K562 (cell line): ENCODE measurements at regions not wholly inside any gene's neighbourhood (a gene's known extent, or its start where the extent isn't known, plus 50 kb on each side); places are given as distances from the start of the nearest gene placed in this dataset.

Experiments
- ATAC-seq: fragments of 200-7000 bp; cut with Tn5 transposase; 3 replicates; pipeline ENCODE4 v1.9.1; 2020; ENCODE audit warnings: moderate library complexity
- BruUV-seq: library from RNA; stranded (reverse); fragments of 400-500 nt; replicated peaks from 2 replicates; lab custom pipeline; 2021; lab: Mats Ljungman, UMichigan
- CTCF ChIA-PET: fragments of 300-600 bp; formaldehyde crosslinking; extraction: SDS; loops from one replicate; lab custom pipeline; 2021; ENCODE audit warnings: low intra/inter-chr PET ratio; lab: Yijun Ruan, JAX
- POLR2A ChIA-PET: fragments of 300-600, 350-650 bp; sonication (Branson Sonifier 250); formaldehyde crosslinking; extraction: SDS; loops from one replicate; lab custom pipeline; 2021; ENCODE audit warnings: antibody characterized with exemption, inconsistent platforms; lab: Yijun Ruan, JAX
- DNase-seq, 4 experiments: peaks; one replicate each; pipeline versions ENCODE4 v3.0.0 to v3.0.0-alpha.2; 2011 to 2018; ENCODE audit warnings: low spot score in 3 of 4, mixed read lengths in 3 of 4; ENCODE audit errors: extremely low read depth in 1 of 4
- FAIRE-seq: peaks from 2 replicates; lab custom pipeline; 2011; peaks lifted over from hg19 to GRCh38; lab: Jason Lieb, UNC
- H2AFZ ChIP-seq: 2 replicates; pipeline ENCODE4 v1.6.0; 2011; ENCODE audit warnings: low read depth, low read length, control low read depth, inconsistent platforms
- H3K27ac ChIP-seq: fragments of 200-600 bp; 3 replicates; pipeline ENCODE4 v1.8.0; 2011; ENCODE audit warnings: low read depth, mild to moderate bottlenecking, control low read depth, inconsistent platforms, low read length, moderate library complexity, mixed read lengths; ENCODE audit errors: extremely low read depth
- H3K27me3 ChIP-seq, 2 experiments: fragments of 300-600 bp in 1 of 2; 2 replicates in 1 of 2; 3 replicates in 1 of 2; pipeline versions ENCODE4 v1.6.0 to v1.8.0; 2011; ENCODE audit warnings: inconsistent platforms in 2 of 2, low read length in 2 of 2, mild to moderate bottlenecking in 1 of 2, mixed read lengths in 1 of 2, moderate library complexity in 1 of 2; ENCODE audit not compliant: control insufficient read depth in 2 of 2, insufficient read depth in 2 of 2
- H3K36me3 ChIP-seq: fragments of 300-600 bp; 3 replicates; pipeline ENCODE4 v1.8.0; 2011; ENCODE audit warnings: mild to moderate bottlenecking, low read length, inconsistent platforms; ENCODE audit not compliant: control insufficient read depth, insufficient read depth
- H3K4me1 ChIP-seq, 2 experiments: fragments of 200-600 bp in 1 of 2; replicated peaks in 1 of 2; 2 replicates in 1 of 2; 3 replicates in 1 of 2; pipeline versions ENCODE4 v1.5.1 to v1.8.0; 2011; ENCODE audit warnings: inconsistent platforms in 2 of 2, low read length in 2 of 2, mild to moderate bottlenecking in 1 of 2, mixed read lengths in 1 of 2, moderate library complexity in 1 of 2; ENCODE audit not compliant: control insufficient read depth in 2 of 2, insufficient read depth in 2 of 2
- H3K4me2 ChIP-seq: 2 replicates; pipeline ENCODE4 v1.6.1; 2011; ENCODE audit warnings: low read length, control low read depth, inconsistent platforms, mixed read lengths; ENCODE audit not compliant: insufficient read depth
- H3K4me3 ChIP-seq: fragments of 200-600 bp; sonication (generic), shearing (Covaris generic); 2 replicates; pipeline ENCODE4 v1.5.1; 2016; ENCODE audit warnings: control low read depth, inconsistent platforms
- H3K79me2 ChIP-seq: fragments of 200-600 bp; 3 replicates; pipeline ENCODE4 v1.8.0; 2011; ENCODE audit warnings: low read length, inconsistent platforms; ENCODE audit not compliant: control insufficient read depth, insufficient read depth
- H3K9ac ChIP-seq, 2 experiments: 2 replicates each; pipeline versions ENCODE4 v1.6.0 to v1.6.1; 2011; ENCODE audit warnings: low read depth in 2 of 2, low read length in 2 of 2, control low read depth in 1 of 2, inconsistent platforms in 1 of 2, mild to moderate bottlenecking in 1 of 2, mixed read lengths in 1 of 2; ENCODE audit not compliant: insufficient read depth in 1 of 2
- H3K9me1 ChIP-seq: one replicate; pipeline ENCODE4 v1.6.0; 2011; ENCODE audit warnings: inconsistent platforms, mild to moderate bottlenecking, low read length, moderate library complexity; ENCODE audit not compliant: control insufficient read depth, insufficient read depth
- H3K9me3 ChIP-seq: replicated peaks from 2 replicates; pipeline ENCODE4 v1.5.1; 2011; ENCODE audit warnings: low read depth, low read length, inconsistent platforms; ENCODE audit not compliant: control insufficient read depth, insufficient read depth
- H4K20me1 ChIP-seq: replicated peaks from 2 replicates; pipeline ENCODE4 v1.6.1; 2011; ENCODE audit warnings: low read length, inconsistent platforms, mixed read lengths; ENCODE audit not compliant: control insufficient read depth, insufficient read depth
- ETS2 ChIP-seq: IDR thresholded peaks from 2 replicates; pipeline ENCODE4 v1.6.1; 2016; ENCODE audit warnings: borderline replicate concordance, missing genetic modification characterization, mild to moderate bottlenecking, moderate library complexity, missing compliant biosample characterization; ENCODE audit not compliant: poor library complexity, severe bottlenecking
- KLF13 ChIP-seq: fragments of 450-650 bp; IDR thresholded peaks from 2 replicates; pipeline ENCODE4 v1.6.1; 2016; ENCODE audit warnings: missing genetic modification characterization, low read depth, mild to moderate bottlenecking, missing compliant biosample characterization, moderate library complexity, borderline replicate concordance
- MTA2 ChIP-seq: fragments of 450-650 bp; IDR thresholded peaks from 2 replicates; pipeline ENCODE4 v1.6.1; 2016; ENCODE audit warnings: low read depth
- NFYB ChIP-seq: IDR thresholded peaks from 2 replicates; pipeline ENCODE4 v1.6.1; 2011; ENCODE audit warnings: mild to moderate bottlenecking, moderate library complexity; ENCODE audit not compliant: insufficient read length; ENCODE audit errors: extremely low read depth
- RUNX1 ChIP-seq: sonication (generic); IDR thresholded peaks from 2 replicates; pipeline ENCODE4 v1.6.1; 2016; ENCODE audit warnings: antibody characterized with exemption, low read depth
- STAG1 ChIP-seq: sonication (generic); formaldehyde crosslinking; IDR thresholded peaks from 2 replicates; pipeline ENCODE4 v1.5.0; 2020; ENCODE audit warnings: missing genetic modification reagents, borderline replicate concordance
- ZNF507 ChIP-seq: conservative IDR thresholded peaks from 2 replicates; pipeline ENCODE4 v1.6.1; 2017; ENCODE audit warnings: missing genetic modification characterization, missing compliant biosample characterization
- ZNF699 ChIP-seq: fragments of 250-450 bp; sonication (Bioruptor Pico); IDR thresholded peaks from 2 replicates; pipeline ENCODE4 v1.8.0; 2021; ENCODE audit warnings: mild to moderate bottlenecking, moderate library complexity; ENCODE audit not compliant: insufficient replicate concordance
- WGBS: fragments of 100-300 bp; shearing (Covaris generic); methylation state at CpG from one replicate; pipeline ENCODE4 v1.1.6; 2016; ENCODE audit warnings: low coverage, mixed read lengths; ENCODE audit not compliant: insufficient coverage; ENCODE audit errors: missing lambda C conversion rate; 5-methylcytosine and 5-hydroxymethylcytosine counted together
- in situ Hi-C: fragments of 300-500 bp; cut with MboI; formaldehyde crosslinking; loops from 4 replicates; pipeline ENCODE4 v1.15.0; 2018; ENCODE audit warnings: inconsistent platforms, mixed read lengths
- intact Hi-C: fragments of 100-400 bp; cut with micrococcal nuclease; formaldehyde crosslinking; loops from 2 replicates; pipeline ENCODE4 v1.14.2; 2022

GRCh38 chr2:228239207-228239906, 57.9 kb upstream of the SPHKAP start:
- ATAC-seq (no peak), DNase-seq (no peak), FAIRE-seq (no peak)
- Histone ChIP-seq H3K9me3 (no peaks in the 10 kb centered on the region), H3K4me2 (no peak overlapping the region), H3K4me1 (no peaks in the 10 kb centered on the region), H3K27me3 (no peaks in the 10 kb centered on the region), H4K20me1 (no peaks in the 10 kb centered on the region), H3K9ac (no peak overlapping the region), H3K27ac (no peak overlapping the region), H3K36me3 (no peaks in the 10 kb centered on the region), H3K9me1 (no peaks in the 10 kb centered on the region), H3K79me2 (no peaks in the 10 kb centered on the region), H3K4me3 (no peak overlapping the region), H2AFZ (no peak overlapping the region)
- intact Hi-C loops: no loop called here
- no TSS peak for BruUV-seq
- ChIA-PET POLR2A (no interaction called here), CTCF (no interaction called here)
- TF ChIP-seq MTA2 (no peak), ZNF507 (no peak), ETS2 (tag) (no peak), RUNX1 (no peak), NFYB (no peak), STAG1 (CRISPR knock-in tag) (no peak), KLF13 (tag) (no peak), ZNF699 (CRISPR knock-in tag) (no peak)
- 0% methylated on average over 1 of the region's 1 CpG for WGBS
- in situ Hi-C loops: no loop called here
